Osteoblast (primary cell): ENCODE measurements at regions not wholly inside any gene's neighbourhood (a gene's known extent, or its start where the extent isn't known, plus 50 kb on each side); places are given as distances from the start of the nearest gene placed in this dataset. TPM values are rescaled to one million over a fixed set of nuclear protein-coding genes. Genes with fewer than 3 reads are reported as not detected.

Source experiments
- DNase-seq: peaks from one replicate; pipeline ENCODE4 v3.0.0; 2011; ENCODE audit warnings: low spot score, mixed read lengths; ENCODE audit not compliant: insufficient read length; ENCODE audit errors: missing footprints
- H2AFZ ChIP-seq: 2 replicates; pipeline ENCODE4 v1.6.0; 2011; ENCODE audit warnings: mild to moderate bottlenecking, low read length
- H3K27ac ChIP-seq: 2 replicates; pipeline ENCODE4 v1.5.1; 2011; ENCODE audit warnings: mild to moderate bottlenecking, low read depth, low read length, moderate library complexity
- H3K27me3 ChIP-seq: 2 replicates; pipeline ENCODE4 v1.6.0; 2012; ENCODE audit warnings: mild to moderate bottlenecking, control low read depth, inconsistent platforms, low read length, moderate library complexity; ENCODE audit not compliant: insufficient read depth
- H3K36me3 ChIP-seq: 2 replicates; pipeline ENCODE4 v1.5.1; 2011; ENCODE audit warnings: mild to moderate bottlenecking, low read length, control low read depth, moderate library complexity; ENCODE audit not compliant: insufficient read depth
- H3K4me1 ChIP-seq: 2 replicates; pipeline ENCODE4 v1.5.1; 2011; ENCODE audit warnings: mild to moderate bottlenecking, low read length, control low read depth, moderate library complexity; ENCODE audit not compliant: insufficient read depth
- H3K4me2 ChIP-seq: 2 replicates; pipeline ENCODE4 v1.6.0; 2011; ENCODE audit warnings: mild to moderate bottlenecking, low read length; ENCODE audit not compliant: insufficient read depth
- H3K4me3 ChIP-seq: fragments of 200-600 bp; sonication (generic); 3 replicates; pipeline ENCODE4 v1.5.1; 2012; ENCODE audit warnings: mild to moderate bottlenecking, low read length, inconsistent platforms; ENCODE audit not compliant: insufficient read depth
- H3K79me2 ChIP-seq: 2 replicates; pipeline ENCODE4 v1.6.0; 2012; ENCODE audit warnings: mild to moderate bottlenecking, low read length, control low read depth, inconsistent platforms; ENCODE audit not compliant: insufficient read depth
- H3K9me3 ChIP-seq: 2 replicates; pipeline ENCODE4 v1.5.1; 2011; ENCODE audit warnings: low read depth, low read length, control low read depth
- H4K20me1 ChIP-seq: 2 replicates; pipeline ENCODE4 v1.6.0; 2012; ENCODE audit warnings: mild to moderate bottlenecking, low read length, control low read depth; ENCODE audit not compliant: insufficient read depth
- small RNA-seq: library from RNA; depleted of rRNA; stranded (forward); fragments of <200 nt; gene quantifications from one replicate; pipeline ENCODE3, GENCODE V24; 2012
- TF ChIP-seq, protein P1 (sequence below): IDR thresholded peaks from 2 replicates; pipeline ENCODE4 v1.5.1; 2011; ENCODE audit warnings: mild to moderate bottlenecking, low read depth, low read length, moderate library complexity; ENCODE audit errors: extremely low read depth

DNA sequence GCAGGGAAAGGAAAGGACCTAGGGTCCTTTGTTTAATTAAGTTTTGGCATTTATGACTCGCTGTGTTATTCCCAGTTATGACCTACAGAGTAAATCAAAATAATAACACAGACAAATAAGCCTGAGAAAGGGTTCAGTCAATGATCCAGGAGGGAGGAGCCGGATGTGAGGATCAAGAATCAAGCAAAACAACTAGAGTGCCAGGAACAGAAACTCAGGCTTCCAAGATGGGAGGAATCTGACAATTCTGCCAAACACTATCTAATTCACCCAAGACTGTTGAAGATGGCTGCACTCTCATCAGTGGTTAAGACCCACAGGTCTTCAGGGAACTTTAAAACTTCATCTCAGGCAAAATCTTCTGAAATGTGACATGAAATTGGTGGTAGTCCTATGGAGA is 50.3 kb upstream of the PIP4K2A start:
- Histone ChIP-seq H3K9me3 (no peaks in the 10 kb centered on the region), H3K27me3 (no peaks in the 10 kb centered on the region), H3K4me1 (no peaks in the 10 kb centered on the region), H3K4me2 (no peak overlapping the region), H2AFZ (peak overlapping the region; percentile 44), H3K4me3 (no peak overlapping the region), H3K27ac (no peak overlapping the region), H4K20me1 (no peaks in the 10 kb centered on the region), H3K36me3 (no peaks in the 10 kb centered on the region), H3K79me2 (no peaks in the 10 kb centered on the region)
- TF ChIP-seq, protein P1, sequence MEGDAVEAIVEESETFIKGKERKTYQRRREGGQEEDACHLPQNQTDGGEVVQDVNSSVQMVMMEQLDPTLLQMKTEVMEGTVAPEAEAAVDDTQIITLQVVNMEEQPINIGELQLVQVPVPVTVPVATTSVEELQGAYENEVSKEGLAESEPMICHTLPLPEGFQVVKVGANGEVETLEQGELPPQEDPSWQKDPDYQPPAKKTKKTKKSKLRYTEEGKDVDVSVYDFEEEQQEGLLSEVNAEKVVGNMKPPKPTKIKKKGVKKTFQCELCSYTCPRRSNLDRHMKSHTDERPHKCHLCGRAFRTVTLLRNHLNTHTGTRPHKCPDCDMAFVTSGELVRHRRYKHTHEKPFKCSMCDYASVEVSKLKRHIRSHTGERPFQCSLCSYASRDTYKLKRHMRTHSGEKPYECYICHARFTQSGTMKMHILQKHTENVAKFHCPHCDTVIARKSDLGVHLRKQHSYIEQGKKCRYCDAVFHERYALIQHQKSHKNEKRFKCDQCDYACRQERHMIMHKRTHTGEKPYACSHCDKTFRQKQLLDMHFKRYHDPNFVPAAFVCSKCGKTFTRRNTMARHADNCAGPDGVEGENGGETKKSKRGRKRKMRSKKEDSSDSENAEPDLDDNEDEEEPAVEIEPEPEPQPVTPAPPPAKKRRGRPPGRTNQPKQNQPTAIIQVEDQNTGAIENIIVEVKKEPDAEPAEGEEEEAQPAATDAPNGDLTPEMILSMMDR: no peak
- DNase-seq: no peak

Small RNAs in the stretch of these regions (small RNA-seq; reads per million reads assigned to genes)
- gene RNU6-413P: not detected
